Ascending aorta (tissue), 2 donors: ENCODE measurements at regions not wholly inside any gene's neighbourhood (a gene's known extent, or its start where the extent isn't known, plus 50 kb on each side); places are given as distances from the start of the nearest gene placed in this dataset.
A peak's percentile ranks its signal among the peaks of the same experiment; 100 is the strongest.

ENCODE experiments used
- DNase-seq, 2 donors: peaks; one replicate each; pipeline ENCODE4 v3.0.0-alpha.2; 2019; ENCODE audit warnings: low spot score in 2 of 2
- H3K27ac ChIP-seq, 2 donors: fragments of 200-600 bp; sonication (generic); one replicate each; pipeline ENCODE4 v1.5.1; 2016 to 2017; ENCODE audit warnings: mild to moderate bottlenecking in 1 of 2
- H3K27me3 ChIP-seq: fragments of 200-600 bp; sonication (generic); one replicate; pipeline ENCODE4 v1.5.1; 2017
- H3K36me3 ChIP-seq, 2 donors: fragments of 200-600 bp; sonication (generic); one replicate each; pipeline ENCODE4 v1.5.1; 2016
- H3K4me1 ChIP-seq, 2 donors: fragments of 200-600 bp; sonication (generic); one replicate each; pipeline ENCODE4 v1.5.1; 2016 to 2017; ENCODE audit warnings: mild to moderate bottlenecking in 1 of 2
- H3K4me3 ChIP-seq, 2 donors: fragments of 200-600 bp; sonication (generic); one replicate each; pipeline ENCODE4 v1.5.1; 2016 to 2017; ENCODE audit warnings: mild to moderate bottlenecking in 1 of 2
- H3K9me3 ChIP-seq, 2 donors: fragments of 200-600 bp; sonication (generic); one replicate each; pipeline ENCODE4 v1.5.1; 2016
- CTCF ChIP-seq, 3 experiments: fragments of 200-600 bp in 2 of 3; fragments of 450-650 bp in 1 of 3; sonication (generic) in 2 of 3; IDR thresholded peaks; one replicate each; pipeline ENCODE4 v1.5.1; 2016 to 2019; ENCODE audit warnings: antibody characterized with exemption in 3 of 3, mild to moderate bottlenecking in 1 of 3, moderate library complexity in 1 of 3
- intact Hi-C: fragments of 100-400 bp; cut with DNase I; formaldehyde crosslinking; loops from one replicate; pipeline ENCODE4 v1.15.1; 2023

- intact Hi-C loops = no loop called here
- no peak overlapping the region for H3K27ac ChIP-seq
- no peaks in the 10 kb centered on the region for H3K9me3 ChIP-seq
- H3K36me3 ChIP-seq = no peaks in the 10 kb centered on the region
- DNase-seq = no peak
- H3K4me3 ChIP-seq = no peak overlapping the region
- no peaks in the 10 kb centered on the region for H3K27me3 ChIP-seq
- no peak for TF ChIP-seq CTCF (IDR thresholded peaks at IDR 0.05)
- H3K4me1 ChIP-seq = peaks cover 0 to 7% of the 10 kb centered on the region in 2 donors
These were observed 59.0 kb upstream of the PDZRN3 start for GRCh38 chr3:73683706-73684105.

GRCh38 chr3:73681610-73682009 lies 56.9 kb upstream of the PDZRN3 start:
- TF ChIP-seq CTCF (IDR thresholded peaks at IDR 0.05) = peak in 1 of 3 experiments; percentile 8
- DNase-seq = peak in 1 of 2 donors; percentile 65
- Histone ChIP-seq H3K4me1 (peaks cover 0 to 7% of the 10 kb centered on the region in 2 donors), H3K4me3 (no peak overlapping the region), H3K36me3 (no peaks in the 10 kb centered on the region), H3K9me3 (no peaks in the 10 kb centered on the region), H3K27me3 (no peaks in the 10 kb centered on the region), H3K27ac (peak overlapping the region in 1 of 2 donors; percentile 44)
- intact Hi-C loops = no loop called here

- no peak for DNase-seq
- H3K4me1 ChIP-seq = peaks cover 0 to 7% of the 10 kb centered on the region in 2 donors
- intact Hi-C loops = no loop called here
- TF ChIP-seq CTCF (IDR thresholded peaks at IDR 0.05) = no peak
- no peaks in the 10 kb centered on the region for H3K9me3 ChIP-seq
- H3K27ac ChIP-seq = peak overlapping the region in 1 of 2 donors; percentile 44
- no peaks in the 10 kb centered on the region for H3K36me3 ChIP-seq
- H3K4me3 ChIP-seq = no peak overlapping the region
- no peaks in the 10 kb centered on the region for H3K27me3 ChIP-seq
These were observed 56.5 kb upstream of the PDZRN3 start for GRCh38 chr3:73681198-73681597.

- Histone ChIP-seq H3K4me1 (peaks cover 0 to 7% of the 10 kb centered on the region in 2 donors), H3K4me3 (peak overlapping the region in 1 of 2 donors; percentile 43), H3K36me3 (no peaks in the 10 kb centered on the region), H3K27me3 (no peaks in the 10 kb centered on the region), H3K9me3 (no peaks in the 10 kb centered on the region), H3K27ac (peak overlapping the region; percentile 2 to 44)
- intact Hi-C loops = no loop called here
- DNase-seq = no peak
- no peak for TF ChIP-seq CTCF (IDR thresholded peaks at IDR 0.05)
These were observed 55.8 kb upstream of the PDZRN3 start for GRCh38 chr3:73680391-73681095.

GRCh38 chr3:73677336-73678024 lies 52.7 kb upstream of the PDZRN3 start:
- no peak overlapping the region for H3K4me3 ChIP-seq
- H3K27me3 ChIP-seq = no peaks in the 10 kb centered on the region
- H3K9me3 ChIP-seq = no peaks in the 10 kb centered on the region
- no peak for DNase-seq
- no peaks in the 10 kb centered on the region for H3K36me3 ChIP-seq
- TF ChIP-seq CTCF (IDR thresholded peaks at IDR 0.05) = no peak
- intact Hi-C loops = no loop called here
- peaks cover 0 to 7% of the 10 kb centered on the region in 2 donors for H3K4me1 ChIP-seq
- H3K27ac ChIP-seq = no peak overlapping the region
